ENCODE measurements at regions not wholly inside any gene's neighbourhood (a gene's known extent, or its start where the extent isn't known, plus 50 kb on each side); places are given as distances from the start of the nearest gene placed in this dataset.
"Not testable (repeated sequence)": the region's sequence is repeated elsewhere in the genome, so short reads cannot be mapped to it uniquely, and the experiment has no call there.

- not testable (repeated sequence) for DNase-seq
Observed at GRCh38 chr10:90034862-90035261, 333.5 kb downstream of the KIF20B start.

GRCh38 chr10:90041585-90041984 lies 340.2 kb downstream of the KIF20B start:
- no peak for DNase-seq

- DNase-seq = no peak
Observed at GRCh38 chr10:90042075-90042474, 340.7 kb downstream of the KIF20B start.

- no peak for DNase-seq
Observed at GRCh38 chr10:90047243-90047729, 345.9 kb downstream of the KIF20B start.

- DNase-seq = no peak
Observed at GRCh38 chr10:90051053-90051452, 349.7 kb downstream of the KIF20B start.

GRCh38 chr10:90051474-90051873 lies 350.1 kb downstream of the KIF20B start:
- DNase-seq = no peak

- no peak for DNase-seq
Observed at GRCh38 chr10:90062786-90063185, 361.4 kb downstream of the KIF20B start.

GRCh38 chr10:90064295-90064694 lies 362.9 kb downstream of the KIF20B start:
- DNase-seq = no peak

- DNase-seq = no peak
Observed at GRCh38 chr10:90066435-90066834, 365.0 kb downstream of the KIF20B start.

- DNase-seq = no peak
Observed at GRCh38 chr10:90075995-90076394, 374.6 kb downstream of the KIF20B start.

- DNase-seq = no peak
Observed at GRCh38 chr10:90079819-90080218, 378.4 kb downstream of the KIF20B start.

- not testable (repeated sequence) for DNase-seq
Observed at GRCh38 chr10:90086606-90087190, 385.3 kb downstream of the KIF20B start.

GRCh38 chr10:90087197-90088023 lies 386.0 kb downstream of the KIF20B start:
- DNase-seq = peak; percentile 9

- DNase-seq = no peak
Observed at GRCh38 chr10:90088024-90088317, 386.6 kb downstream of the KIF20B start.

- no peak for DNase-seq
Observed at GRCh38 chr10:90089719-90090118, 388.3 kb downstream of the KIF20B start.

- no peak for DNase-seq
Observed at GRCh38 chr10:90096196-90096595, 394.8 kb downstream of the KIF20B start.

- DNase-seq = not testable (repeated sequence)
Observed at GRCh38 chr10:90107581-90107980, 406.2 kb downstream of the KIF20B start.

GRCh38 chr10:90111671-90112070 lies 410.3 kb downstream of the KIF20B start:
- peak; percentile 3 for DNase-seq

- no peak for DNase-seq
Observed at GRCh38 chr10:90112681-90113080, 411.3 kb downstream of the KIF20B start.

- DNase-seq = not testable (repeated sequence)
Observed at GRCh38 chr10:90118567-90118966, 417.2 kb downstream of the KIF20B start.

GRCh38 chr10:90119631-90120280 lies 418.4 kb downstream of the KIF20B start:
- DNase-seq = not testable (repeated sequence)

- no peak for DNase-seq
Observed at GRCh38 chr10:90125456-90126255, 424.3 kb downstream of the KIF20B start.

GRCh38 chr10:90126256-90126595 lies 424.8 kb downstream of the KIF20B start:
- DNase-seq = no peak

Measured in amniotic stem cell (primary cell).